ENCODE measurements at regions not wholly inside any gene's neighbourhood (a gene's known extent, or its start where the extent isn't known, plus 50 kb on each side); places are given as distances from the start of the nearest gene placed in this dataset.

- TF ChIP-seq CSRNP3 (CRISPR knock-in tag; IDR thresholded peaks at IDR 0.05) (no peak), ZNF565 (CRISPR knock-in tag; conservative IDR thresholded peaks at IDR 0.05; ENCODE audit: low read depth) (no peak), ZNF70 (CRISPR knock-in tag; IDR thresholded peaks at IDR 0.05) (no peak), OSR1 (CRISPR knock-in tag; IDR thresholded peaks at IDR 0.05) (no peak)
Measured at GRCh38 chr2:5980450-5981190, 288.4 kb downstream of the SOX11 start (continued).

- TF ChIP-seq ZNF70 (CRISPR knock-in tag; IDR thresholded peaks at IDR 0.05) (no peak), GLIS3 (CRISPR knock-in tag; IDR thresholded peaks at IDR 0.05) (no peak), BACH2 (CRISPR knock-in tag; IDR thresholded peaks at IDR 0.05; ENCODE audit: borderline replicate concordance) (no peak), TSHZ2 (CRISPR knock-in tag; IDR thresholded peaks at IDR 0.05) (no peak), ARNTL (CRISPR knock-in tag; IDR thresholded peaks at IDR 0.05; ENCODE audit: borderline replicate concordance, low read depth) (no peak), CSRNP3 (CRISPR knock-in tag; IDR thresholded peaks at IDR 0.05) (no peak), ESRRG (CRISPR knock-in tag; IDR thresholded peaks at IDR 0.05) (no peak), ZNF8 (CRISPR knock-in tag; IDR thresholded peaks at IDR 0.05) (no peak), ZFP3 (CRISPR knock-in tag; IDR thresholded peaks at IDR 0.05) (no peak), ZC3H10 (CRISPR knock-in tag; IDR thresholded peaks at IDR 0.05) (no peak), OSR1 (CRISPR knock-in tag; IDR thresholded peaks at IDR 0.05) (no peak), ZNF565 (CRISPR knock-in tag; conservative IDR thresholded peaks at IDR 0.05; ENCODE audit: low read depth) (no peak), PPARA (CRISPR knock-in tag; IDR thresholded peaks at IDR 0.05; ENCODE audit: borderline replicate concordance) (no peak), CSDC2 (CRISPR knock-in tag; IDR thresholded peaks at IDR 0.05) (no peak), PATZ1 (CRISPR knock-in tag; IDR thresholded peaks at IDR 0.05; ENCODE audit: borderline replicate concordance) (no peak), ISL1 (CRISPR knock-in tag; IDR thresholded peaks at IDR 0.05) (no peak), POU6F1 (CRISPR knock-in tag; IDR thresholded peaks at IDR 0.05; ENCODE audit: borderline replicate concordance, low read depth) (no peak), TOX (CRISPR knock-in tag; IDR thresholded peaks at IDR 0.05; ENCODE audit: borderline replicate concordance) (no peak), ZFP30 (CRISPR knock-in tag; IDR thresholded peaks at IDR 0.05) (no peak), TCF4 (CRISPR knock-in tag; IDR thresholded peaks at IDR 0.05; ENCODE audit: borderline replicate concordance) (no peak; the same call in 1 of the 2 replicates)
- no peak for ATAC-seq
Measured at GRCh38 chr2:5982193-5982902, 290.2 kb downstream of the SOX11 start.

Data from SK-N-SH treated with all-trans-retinoic acid at 6 μM for 48 hours (cell line).